KOPT-K1 (cell line): ENCODE measurements at regions not wholly inside any gene's neighbourhood (a gene's known extent, or its start where the extent isn't known, plus 50 kb on each side); places are given as distances from the start of the nearest gene placed in this dataset.
"Not testable (repeated sequence)": the region's sequence is repeated elsewhere in the genome, so short reads cannot be mapped to it uniquely, and the experiment has no call there.

Experiments
- H3K27ac ChIP-seq: fragments of 200-600 bp; sonication (generic); 2 replicates; pipeline ENCODE4 v1.5.1; 2016; ENCODE audit warnings: antibody characterized with exemption, mild to moderate bottlenecking, low read depth, low read length; ENCODE audit not compliant: poor library complexity, severe bottlenecking
- H3K36me3 ChIP-seq: fragments of 200-600 bp; sonication (generic); 2 replicates; pipeline ENCODE4 v1.5.1; 2017; ENCODE audit warnings: antibody characterized with exemption, mild to moderate bottlenecking, low read length, moderate library complexity; ENCODE audit not compliant: insufficient read depth
- H3K9me3 ChIP-seq: fragments of 200-600 bp; sonication (generic); 2 replicates; pipeline ENCODE4 v1.5.1; 2017; ENCODE audit warnings: antibody characterized with exemption, low read length, mild to moderate bottlenecking; ENCODE audit not compliant: insufficient read depth, poor library complexity, severe bottlenecking

DNA sequence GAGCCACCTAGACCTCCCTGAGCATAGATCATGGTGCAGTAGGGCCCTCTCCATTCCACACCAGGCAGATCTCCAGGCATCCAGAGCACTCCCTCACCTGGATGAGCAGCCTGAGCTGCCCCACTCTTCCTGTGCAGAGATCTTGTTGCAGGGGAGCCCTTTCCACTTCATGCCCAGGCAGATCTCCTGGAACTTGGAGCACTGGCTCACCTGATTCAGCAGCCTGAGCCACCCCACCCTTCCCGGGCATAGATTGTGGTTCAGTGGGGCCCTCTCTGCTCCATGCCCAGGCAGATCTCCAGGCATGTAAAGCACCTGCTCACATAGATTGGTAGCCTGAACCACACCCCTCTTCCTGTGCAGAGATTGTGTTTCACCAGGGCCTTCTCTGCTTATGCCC is 78.0 kb downstream of the SEC16B start:
- H3K9me3 ChIP-seq = peaks cover 16% of the 10 kb centered on the region

DNA sequence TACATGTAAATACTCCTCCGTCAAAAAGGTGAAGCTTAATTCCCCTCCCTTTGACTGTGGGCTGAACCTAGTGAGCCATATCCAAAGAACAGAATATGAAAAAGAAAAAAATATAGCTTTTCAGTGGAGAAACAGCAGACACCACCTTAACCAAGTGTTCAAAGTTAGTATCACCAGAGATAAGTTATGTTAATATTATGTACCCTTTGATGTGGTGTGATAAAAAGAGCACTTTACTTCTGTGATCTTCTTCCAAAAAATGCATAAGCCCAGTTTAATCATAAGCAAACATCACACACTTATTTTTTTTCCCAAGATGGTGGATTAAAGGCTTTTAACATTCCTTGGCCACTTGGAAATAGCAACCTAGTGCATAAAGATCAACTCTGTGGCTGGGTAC is 79.4 kb downstream of the SEC16B start:
- Histone ChIP-seq H3K36me3 (no peaks in the 10 kb centered on the region), H3K9me3 (peaks cover 16% of the 10 kb centered on the region), H3K27ac (no peak overlapping the region)

More for the DNA sequence above, 78.0 kb downstream of the SEC16B start:
- H3K36me3 ChIP-seq = no peaks in the 10 kb centered on the region
- no peak overlapping the region for H3K27ac ChIP-seq

DNA sequence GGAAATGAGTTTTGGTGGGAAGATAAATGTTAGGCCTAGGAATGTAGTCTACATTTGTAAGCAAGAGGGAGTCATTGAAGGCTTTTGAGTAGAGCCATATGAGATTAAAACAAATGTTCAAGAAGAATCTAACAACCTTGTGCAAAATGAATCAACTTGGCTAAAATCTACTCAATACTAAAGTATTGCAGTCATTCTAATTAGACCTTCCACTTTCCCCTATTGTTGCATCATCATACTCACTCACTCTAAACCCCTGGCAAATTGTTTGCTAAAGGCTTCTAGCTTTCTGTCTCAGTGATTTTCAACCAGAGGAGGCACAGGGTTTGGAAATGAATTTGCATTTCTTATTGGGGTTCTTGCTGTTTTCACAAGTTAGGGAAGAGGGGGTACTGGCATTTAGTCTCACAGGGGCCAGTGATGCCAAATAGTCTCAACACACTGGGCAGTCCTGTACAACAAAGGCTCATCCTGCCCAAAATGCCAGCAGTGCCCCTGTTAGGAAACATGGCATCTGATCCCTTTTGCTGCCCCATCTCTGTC is 85.3 kb downstream of the SEC16B start:
- Histone ChIP-seq H3K27ac (no peak overlapping the region), H3K9me3 (peaks cover 3% of the 10 kb centered on the region), H3K36me3 (no peaks in the 10 kb centered on the region)

DNA sequence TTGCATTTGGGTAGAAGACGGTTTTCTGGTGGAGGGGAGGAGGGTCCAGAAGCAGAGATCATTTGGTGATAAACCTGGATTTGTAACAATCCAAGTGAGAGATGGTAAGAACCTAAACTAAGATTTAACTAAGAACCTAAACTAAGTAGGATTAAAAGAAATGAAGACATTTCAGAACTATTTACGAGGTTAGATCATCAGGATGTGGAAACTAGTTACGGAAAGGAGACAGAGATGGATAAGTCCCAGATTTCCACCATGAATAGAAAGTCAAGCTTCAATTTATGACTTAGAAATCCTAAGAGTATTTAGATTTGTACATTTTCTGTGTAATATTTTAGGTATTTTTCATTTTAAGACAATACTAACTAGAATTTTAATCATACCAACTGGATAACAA is 86.3 kb downstream of the SEC16B start:
- Histone ChIP-seq H3K27ac (no peak overlapping the region), H3K9me3 (peaks cover 3% of the 10 kb centered on the region)

DNA sequence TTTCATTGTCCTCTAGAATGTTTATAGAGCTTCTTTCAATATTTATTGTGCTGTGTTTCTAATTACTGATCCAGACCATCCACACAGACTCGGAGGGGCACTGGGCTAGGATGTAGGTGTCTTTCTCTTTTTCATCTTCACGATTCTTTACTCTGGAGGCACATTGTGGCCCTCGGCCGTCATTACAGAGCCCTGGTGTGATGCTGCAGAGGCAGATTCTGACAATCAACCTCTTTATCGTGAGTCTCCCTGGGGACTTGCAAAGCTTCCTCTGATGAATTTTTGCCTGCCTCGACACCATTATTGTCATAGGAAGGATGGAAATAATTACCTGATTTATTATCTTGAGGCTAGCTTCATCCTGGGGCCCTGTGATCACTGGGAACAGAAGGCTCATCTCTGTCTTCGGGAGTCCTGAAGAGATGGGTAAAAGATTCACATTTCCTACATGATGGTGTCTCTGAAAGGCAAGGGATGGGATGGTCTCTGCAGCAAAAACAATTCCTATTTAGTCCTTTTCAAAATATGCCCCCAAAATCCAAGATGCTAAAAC is 89.4 kb downstream of the SEC16B start:
- no peak overlapping the region for H3K27ac ChIP-seq
- H3K36me3 ChIP-seq = no peaks in the 10 kb centered on the region
- H3K9me3 ChIP-seq = peaks cover 7% of the 10 kb centered on the region

More for the DNA sequence above, 86.3 kb downstream of the SEC16B start:
- H3K36me3 ChIP-seq = no peaks in the 10 kb centered on the region

DNA sequence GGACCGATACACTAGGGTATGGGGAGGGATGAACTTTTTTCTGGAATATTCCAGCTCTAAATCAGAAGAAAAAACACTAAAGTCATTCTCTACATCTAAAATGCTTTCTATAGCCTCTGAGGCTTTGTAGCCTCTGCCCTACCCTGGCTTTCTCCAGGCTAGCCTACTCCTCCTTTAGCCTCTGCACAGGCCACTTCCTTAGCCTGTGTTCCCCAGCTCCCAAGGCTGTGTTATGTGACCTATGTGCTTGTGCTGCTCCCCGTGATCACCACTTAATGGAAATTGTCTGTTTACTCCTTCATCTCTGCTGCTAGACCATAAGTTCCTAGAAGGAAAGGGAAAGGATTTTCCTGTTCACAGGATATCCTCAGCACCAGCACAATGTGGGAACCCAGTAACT is 92.8 kb downstream of the SEC16B start:
- Histone ChIP-seq H3K9me3 (peaks cover 6% of the 10 kb centered on the region), H3K36me3 (no peaks in the 10 kb centered on the region), H3K27ac (no peak overlapping the region)

DNA sequence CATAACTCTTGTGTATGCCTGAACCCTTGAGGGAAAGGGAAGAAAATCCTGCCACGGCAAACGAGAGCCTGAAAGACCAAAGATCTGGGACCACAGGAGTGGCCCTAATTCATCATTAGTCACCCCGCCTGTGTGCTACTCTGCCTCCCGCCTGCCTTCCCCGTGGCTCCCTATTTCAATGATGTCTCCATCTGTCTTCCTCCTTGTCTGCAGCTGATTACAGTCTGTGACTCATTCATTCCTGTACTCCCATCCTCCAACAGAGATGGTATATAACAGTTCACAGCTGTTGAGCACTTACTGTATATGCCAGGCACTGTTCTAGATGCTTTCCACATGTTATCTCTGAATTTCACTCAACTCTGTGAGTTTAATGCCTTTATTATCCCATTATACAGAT is 96.6 kb downstream of the SEC16B start:
- Histone ChIP-seq H3K27ac (no peak overlapping the region), H3K9me3 (peaks cover 4% of the 10 kb centered on the region), H3K36me3 (no peaks in the 10 kb centered on the region)

DNA sequence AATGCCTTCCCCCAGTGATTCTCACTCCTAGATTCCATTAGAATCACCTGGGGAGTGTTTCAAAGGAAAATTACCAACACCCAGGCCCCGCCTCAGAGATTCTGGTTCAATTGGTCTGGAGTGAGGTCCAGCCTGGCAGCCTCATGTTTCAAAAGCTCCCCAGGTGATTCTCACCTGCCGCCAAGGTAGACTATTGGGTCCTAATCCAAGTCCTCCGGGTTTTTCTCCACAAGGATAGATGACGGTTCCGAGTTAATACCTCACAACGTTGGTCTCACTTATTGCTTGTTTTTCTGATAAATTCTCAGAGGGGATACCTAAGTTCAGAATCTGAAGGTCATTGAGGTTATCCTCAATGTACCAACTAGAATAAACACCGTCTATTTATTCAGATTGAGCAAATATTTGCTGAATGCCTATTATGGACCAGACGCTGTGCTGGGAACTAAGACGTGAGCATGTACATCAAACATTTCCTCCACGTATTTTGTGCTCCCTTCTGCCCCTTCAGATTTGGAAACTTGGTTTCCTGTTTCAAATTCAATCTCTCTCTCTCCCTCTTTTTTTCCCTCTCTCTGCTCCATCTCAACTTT is 97.5 kb downstream of the SEC16B start:
- H3K9me3 ChIP-seq = peaks cover 4% of the 10 kb centered on the region
- H3K27ac ChIP-seq = no peak overlapping the region
- no peaks in the 10 kb centered on the region for H3K36me3 ChIP-seq

DNA sequence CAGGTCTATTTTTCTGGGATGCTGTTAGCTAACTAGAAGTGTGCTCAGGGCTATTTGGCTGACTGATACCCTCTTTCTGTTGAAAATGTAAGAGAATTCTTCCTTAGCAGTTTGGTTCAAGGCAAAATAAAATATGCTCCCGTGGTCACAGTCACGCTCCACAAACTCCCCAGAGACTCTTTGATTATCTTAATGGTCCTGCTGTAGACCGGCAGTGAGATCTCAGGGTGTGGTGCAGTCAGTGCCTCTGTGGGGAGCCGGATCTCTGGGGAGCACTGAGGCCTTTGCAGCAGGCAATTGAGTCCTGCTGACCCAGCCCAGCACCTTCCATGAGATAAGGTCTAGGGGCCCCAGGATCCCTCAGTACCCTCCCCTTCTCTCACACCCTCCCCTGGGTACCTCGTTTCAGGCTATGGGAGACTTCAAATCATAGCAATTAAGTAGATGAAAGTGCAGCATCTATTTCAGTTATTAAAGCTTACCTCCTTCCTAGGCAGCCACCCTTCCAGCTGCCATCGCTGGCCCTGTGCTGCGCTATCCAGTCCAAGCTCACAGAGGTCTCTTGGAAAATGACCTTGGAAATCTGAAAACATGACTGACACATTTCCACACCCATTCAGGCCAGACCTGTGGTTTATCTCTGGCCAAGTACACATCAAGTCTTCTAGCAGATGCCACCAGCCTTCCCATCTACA is 98.1 kb downstream of the SEC16B start:
- no peak overlapping the region for H3K27ac ChIP-seq
- H3K36me3 ChIP-seq = no peaks in the 10 kb centered on the region
- peaks cover 3% of the 10 kb centered on the region for H3K9me3 ChIP-seq

DNA sequence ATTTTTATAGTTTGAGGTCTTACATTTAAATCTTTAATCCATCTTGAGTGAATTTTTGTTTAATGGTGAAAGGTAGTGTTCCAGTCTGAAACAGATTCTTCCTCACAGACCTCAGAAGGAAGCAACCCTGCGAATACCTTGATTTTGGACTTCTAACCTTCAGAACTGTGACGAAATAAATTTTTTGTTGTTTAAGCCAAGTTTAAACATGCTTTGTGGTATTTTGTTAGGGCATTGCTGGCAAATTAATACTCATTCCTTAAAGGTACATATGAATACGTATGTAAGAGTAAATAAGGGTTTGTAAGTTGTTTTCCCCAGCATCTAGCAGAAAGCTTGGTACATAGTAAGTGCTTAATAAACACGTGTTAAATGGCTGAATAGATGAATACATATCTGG is 100.3 kb downstream of the SEC16B start:
- H3K36me3 ChIP-seq = no peaks in the 10 kb centered on the region
- no peaks in the 10 kb centered on the region for H3K9me3 ChIP-seq
- no peak overlapping the region for H3K27ac ChIP-seq

DNA sequence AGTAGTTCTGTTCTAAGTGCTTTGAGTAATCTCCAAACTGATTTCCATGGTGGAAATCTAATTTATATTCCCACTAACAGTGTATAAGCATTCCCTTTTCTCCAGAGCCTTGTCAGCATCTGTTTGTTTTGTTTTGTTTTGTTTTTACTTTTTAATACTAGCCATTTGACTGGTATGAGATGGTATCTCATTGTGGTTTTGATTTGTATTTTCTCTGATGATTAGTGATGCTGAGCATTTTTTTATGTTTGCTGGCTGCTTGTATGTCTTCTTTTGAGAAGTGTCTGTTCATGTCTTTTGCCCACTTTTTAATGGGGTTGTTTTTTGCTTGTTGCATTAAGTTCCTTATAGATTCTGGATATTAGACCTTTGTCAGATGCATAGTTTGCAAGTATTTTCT is 100.8 kb downstream of the SEC16B start:
- not testable (repeated sequence) for H3K9me3 ChIP-seq, H3K27ac ChIP-seq, H3K36me3 ChIP-seq

DNA sequence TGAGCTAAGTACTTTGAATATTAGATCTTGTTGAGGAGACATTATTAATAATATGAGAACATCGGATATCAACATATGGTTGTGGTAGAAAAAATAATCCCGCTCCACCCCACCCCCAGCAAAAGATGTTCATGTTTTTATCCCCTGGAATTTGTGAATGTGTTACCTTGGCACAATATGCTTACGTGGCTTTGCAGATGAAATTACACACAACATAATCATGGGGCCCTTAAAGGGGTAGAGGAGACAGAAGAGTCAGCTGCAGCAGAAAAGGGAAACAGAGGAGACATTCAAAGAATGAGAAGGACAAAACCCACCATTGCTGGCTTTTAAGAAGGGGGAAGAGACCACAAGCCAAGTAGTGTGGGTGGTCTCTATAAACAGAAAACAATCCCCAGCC is 104.1 kb downstream of the SEC16B start:
- Histone ChIP-seq H3K27ac (no peak overlapping the region), H3K9me3 (no peaks in the 10 kb centered on the region), H3K36me3 (no peaks in the 10 kb centered on the region)

DNA sequence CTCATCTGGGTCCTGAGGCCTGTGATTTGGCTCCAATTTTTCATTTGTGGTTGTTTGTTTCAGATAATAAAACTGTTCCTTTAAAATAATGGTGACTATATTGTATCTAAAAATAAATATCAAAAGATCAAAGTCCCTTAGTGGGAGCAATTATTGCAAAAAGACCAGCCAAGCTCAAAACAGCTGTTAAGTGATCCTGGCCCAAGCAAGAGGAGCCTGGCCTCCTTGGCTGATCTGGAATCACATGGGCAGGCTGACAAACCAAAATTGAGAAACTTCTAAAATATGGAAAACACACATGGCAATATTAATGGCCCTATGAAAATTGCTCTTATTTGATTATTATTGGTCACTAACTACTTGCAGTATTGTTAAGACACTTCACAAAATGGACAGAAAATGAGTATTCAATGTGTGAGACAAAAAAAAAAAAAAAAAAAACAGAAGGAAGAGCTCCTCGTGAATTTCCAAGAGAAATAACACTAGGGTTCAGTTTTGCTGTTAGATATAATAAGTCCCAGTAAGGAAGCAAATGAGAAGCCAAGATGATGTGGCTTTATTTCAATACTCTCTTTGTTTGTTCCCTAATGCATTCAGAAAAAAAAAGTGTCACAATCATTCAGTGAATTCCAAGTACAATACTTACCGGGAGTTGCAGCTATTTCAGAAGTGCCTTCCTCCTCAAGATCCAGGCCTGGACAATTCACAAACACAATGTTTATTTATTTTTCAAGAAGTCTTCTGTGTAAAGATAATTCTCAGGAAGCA is 105.1 kb downstream of the SEC16B start:
- H3K27ac ChIP-seq = no peak overlapping the region
- no peaks in the 10 kb centered on the region for H3K9me3 ChIP-seq
- no peaks in the 10 kb centered on the region for H3K36me3 ChIP-seq

DNA sequence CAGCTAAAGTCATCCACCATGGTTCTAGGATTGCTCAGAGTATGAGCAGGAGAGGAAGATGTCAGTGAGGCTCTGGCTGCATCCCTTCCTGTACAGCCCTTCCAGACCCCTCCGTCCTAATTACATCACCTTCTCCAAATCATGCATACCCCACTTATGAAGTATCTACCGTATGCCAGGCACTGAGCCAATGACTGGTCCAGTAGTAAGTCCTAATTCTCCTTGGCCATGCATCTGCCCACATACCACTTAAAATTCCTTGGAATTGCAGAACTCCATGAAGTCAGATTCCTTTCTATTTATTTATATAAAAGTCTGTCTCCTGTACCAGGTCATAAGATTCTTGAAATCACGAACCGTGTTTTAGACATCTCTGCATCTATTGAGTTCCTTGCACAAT is 106.1 kb downstream of the SEC16B start:
- no peak overlapping the region for H3K27ac ChIP-seq
- H3K36me3 ChIP-seq = no peaks in the 10 kb centered on the region
- no peaks in the 10 kb centered on the region for H3K9me3 ChIP-seq

DNA sequence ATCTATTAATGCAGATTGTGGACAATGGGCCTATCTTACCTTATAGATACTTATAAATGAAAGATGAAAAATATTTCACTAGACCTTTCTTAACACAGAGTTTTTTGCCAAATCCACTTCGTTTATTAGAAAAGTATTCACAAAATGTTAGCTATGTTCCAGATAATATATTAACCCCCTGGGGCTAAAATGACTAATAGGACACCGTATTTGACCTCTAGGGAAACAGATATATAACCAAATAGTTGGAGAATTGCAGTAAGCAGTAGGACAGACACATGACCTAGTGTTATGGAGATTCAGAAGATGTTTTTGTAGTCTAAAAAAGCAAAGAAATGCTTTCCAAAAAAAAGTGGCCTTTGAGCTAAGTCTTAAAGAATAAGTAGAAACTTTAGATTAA is 106.9 kb downstream of the SEC16B start:
- Histone ChIP-seq H3K9me3 (no peaks in the 10 kb centered on the region), H3K36me3 (no peaks in the 10 kb centered on the region), H3K27ac (no peak overlapping the region)
